Activated T-helper 1 cell treated with Interleukin-2 at 50 U/mL for 16 hours (primary cell): ENCODE measurements at regions not wholly inside any gene's neighbourhood (a gene's known extent, or its start where the extent isn't known, plus 50 kb on each side); places are given as distances from the start of the nearest gene placed in this dataset.
"Not testable (repeated sequence)": the region's sequence is repeated elsewhere in the genome, so short reads cannot be mapped to it uniquely, and the experiment has no call there.

Experiments used
- DNase-seq: peaks from one replicate; pipeline ENCODE4 v3.0.0-alpha.2; 2020; ENCODE audit warnings: low read depth

- no peak for DNase-seq
Measured at GRCh38 chr12:127966331-127966730, 300.6 kb upstream of the TMEM132C start.

DNA sequence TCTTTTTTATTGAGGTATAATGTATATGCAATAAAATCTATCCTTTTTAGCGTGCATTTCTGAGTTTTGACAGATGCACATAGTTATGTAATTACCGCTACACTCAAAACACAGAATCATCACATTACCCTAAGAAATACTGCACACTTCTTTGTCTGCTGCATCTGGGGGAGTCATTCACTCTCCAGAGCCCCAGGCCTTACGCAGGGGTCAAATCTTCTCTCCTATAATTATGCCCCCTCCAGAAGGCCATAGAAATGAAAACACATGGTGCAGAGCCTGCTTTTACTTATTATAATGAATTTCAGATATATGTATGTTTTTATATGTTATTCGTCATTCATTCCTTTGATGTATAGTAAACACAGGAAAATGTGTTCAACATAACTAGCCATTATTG, 296.5 kb upstream of the TMEM132C start:
- no peak for DNase-seq

DNA sequence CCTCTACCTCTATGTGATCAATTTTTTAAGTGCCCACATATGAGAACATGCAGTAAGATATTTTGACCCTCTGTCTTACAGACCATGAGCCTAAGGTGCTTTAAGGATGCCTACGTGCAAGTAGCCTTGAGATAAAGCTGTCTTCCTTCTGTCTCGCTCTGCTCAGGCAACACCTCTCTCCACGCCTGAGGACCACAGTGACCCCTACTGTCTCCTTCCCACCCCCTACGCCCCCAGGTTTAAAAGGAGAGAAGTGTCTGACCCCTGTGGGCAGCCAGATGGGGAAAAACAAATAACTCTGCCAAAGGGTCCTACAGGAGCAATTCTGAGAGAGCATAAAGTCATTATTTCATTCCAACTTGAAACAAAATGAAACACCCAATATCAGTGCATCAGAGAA, 286.4 kb upstream of the TMEM132C start:
- DNase-seq, result no peak

DNA sequence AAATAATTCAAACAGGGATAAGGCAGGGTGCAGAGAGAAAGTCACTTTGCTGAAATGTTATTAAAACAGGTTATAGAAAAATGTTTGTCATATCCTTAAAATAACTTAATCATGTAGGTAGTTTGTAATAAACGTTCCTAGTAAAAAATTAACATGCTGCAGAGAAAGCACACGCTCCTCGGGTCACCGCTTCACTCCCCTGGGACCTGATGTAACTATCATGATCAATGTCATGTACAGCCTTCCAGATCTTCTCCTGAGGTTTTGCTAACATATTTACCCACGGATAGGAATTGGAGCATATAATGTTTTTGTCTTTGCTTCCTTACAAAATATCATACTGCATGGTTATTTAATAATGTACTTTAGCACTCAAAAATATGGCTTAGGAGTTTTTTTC, 285.1 kb upstream of the TMEM132C start:
- no peak for DNase-seq

DNA sequence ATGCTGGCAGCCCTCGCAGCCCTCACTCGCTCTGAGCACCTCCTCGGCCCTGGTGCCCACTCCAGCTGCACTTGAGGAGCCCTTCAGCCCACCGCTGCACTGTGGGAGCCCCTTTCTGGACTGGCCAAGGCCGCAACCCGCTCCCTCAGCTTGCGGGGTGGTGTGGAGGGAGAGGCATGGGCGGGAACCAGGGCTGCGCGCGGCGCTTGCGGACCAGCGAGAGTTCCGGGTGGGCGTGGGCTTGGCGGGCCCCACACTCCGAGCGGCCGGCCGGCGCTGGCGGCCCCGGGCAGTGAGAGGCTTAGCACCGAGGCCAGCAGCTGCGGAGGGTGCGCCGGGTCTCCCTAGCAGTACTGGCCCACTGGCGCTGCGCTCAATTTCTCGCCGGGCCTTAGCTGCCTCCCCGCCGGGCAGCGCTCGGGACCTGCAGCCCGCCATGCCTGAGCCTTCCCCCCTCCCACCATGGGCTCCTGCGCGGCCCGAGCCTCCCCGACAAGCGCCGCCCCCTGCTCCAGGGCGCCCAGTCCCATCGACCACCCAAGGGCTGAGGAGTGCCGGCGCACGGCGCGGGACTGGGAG, 283.7 kb upstream of the TMEM132C start:
- DNase-seq, result not testable (repeated sequence)

DNA sequence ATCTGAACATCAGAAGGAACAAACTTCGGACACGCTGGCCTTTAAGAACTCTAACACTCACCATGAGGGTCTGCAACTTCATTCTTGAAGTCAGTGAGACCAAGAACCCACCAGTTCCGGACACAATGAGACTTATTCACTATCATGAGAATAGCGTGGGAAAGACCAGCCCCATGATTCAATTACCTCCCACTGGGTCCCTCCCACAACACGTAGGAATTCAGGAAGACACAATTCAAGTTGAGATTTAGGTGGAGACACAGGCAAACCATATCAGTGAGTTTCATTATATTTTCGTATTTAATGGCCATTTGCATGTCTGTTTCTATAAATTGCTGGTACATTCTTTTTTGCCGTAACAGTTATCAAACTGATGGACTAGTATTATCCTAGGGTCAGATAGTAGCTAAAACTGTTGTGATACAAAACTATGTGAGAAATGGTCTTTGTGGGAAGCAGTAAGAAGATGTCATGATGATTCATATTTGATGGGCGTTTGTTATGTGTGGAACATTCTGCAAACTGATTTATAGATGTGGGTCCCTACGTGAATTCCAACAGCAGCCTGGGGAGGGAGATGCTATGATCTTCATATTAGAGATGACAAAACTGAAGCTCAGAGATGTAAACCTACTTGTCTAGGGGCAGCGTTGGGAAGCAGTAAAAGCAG, 282.4 kb upstream of the TMEM132C start:
- no peak for DNase-seq

GRCh38 chr12:127987199-127987901, 279.6 kb upstream of the TMEM132C start:
- no peak for DNase-seq

GRCh38 chr12:127991485-127991884, 275.5 kb upstream of the TMEM132C start:
- no peak for DNase-seq

- no peak for DNase-seq
Measured at GRCh38 chr12:127998988-127999387, 268.0 kb upstream of the TMEM132C start.

DNA sequence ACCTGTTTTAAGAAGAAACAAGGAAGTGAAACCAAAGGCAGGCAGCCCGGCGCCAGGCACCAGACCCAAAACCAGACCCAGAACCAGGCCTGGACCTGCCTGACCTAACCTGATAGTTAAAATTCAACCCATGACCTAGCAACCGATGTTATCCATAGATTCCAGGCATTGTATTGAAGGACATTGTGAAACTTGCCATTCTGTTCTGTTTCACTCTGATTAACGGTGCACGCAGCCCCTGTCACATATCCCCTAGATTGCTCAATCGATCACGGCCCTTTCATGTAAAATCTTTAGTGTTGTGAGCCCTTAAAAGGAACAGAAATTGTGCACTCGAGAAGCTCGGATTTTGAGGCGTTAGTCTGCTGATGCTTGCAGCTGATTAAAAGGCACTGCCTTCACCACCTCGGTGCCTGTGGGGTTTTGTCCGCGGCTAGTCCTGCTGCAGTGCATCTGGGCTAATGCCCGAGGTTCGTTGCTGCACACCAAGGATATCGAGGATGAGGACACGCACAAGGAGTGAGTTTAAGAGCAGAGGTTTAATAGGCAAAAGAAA, 262.5 kb upstream of the TMEM132C start:
- no peak for DNase-seq

GRCh38 chr12:128007250-128007649, 259.7 kb upstream of the TMEM132C start:
- DNase-seq, result no peak

DNA sequence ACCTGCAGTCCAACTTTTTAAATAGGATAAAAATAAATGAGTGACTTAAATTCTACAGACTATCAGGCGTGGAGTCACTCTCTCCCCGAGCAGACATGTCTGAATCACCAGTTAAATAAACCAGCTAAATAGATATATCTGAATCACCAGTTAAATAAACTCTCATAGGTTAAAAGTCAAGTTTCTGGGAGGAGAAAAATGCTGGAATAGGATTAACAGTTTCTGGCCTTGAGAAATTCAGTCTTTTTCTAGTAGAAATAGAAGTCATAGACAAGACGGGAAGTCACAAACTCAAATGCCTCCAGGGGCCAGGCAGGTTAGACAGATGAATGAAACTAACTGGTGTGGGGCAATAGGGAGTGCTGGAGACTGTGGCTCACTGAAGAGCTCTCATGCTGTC, 258.6 kb upstream of the TMEM132C start:
- no peak for DNase-seq

- no peak for DNase-seq
Measured at GRCh38 chr12:128009108-128009507, 257.9 kb upstream of the TMEM132C start.

GRCh38 chr12:128012110-128012509, 254.9 kb upstream of the TMEM132C start:
- no peak for DNase-seq

DNA sequence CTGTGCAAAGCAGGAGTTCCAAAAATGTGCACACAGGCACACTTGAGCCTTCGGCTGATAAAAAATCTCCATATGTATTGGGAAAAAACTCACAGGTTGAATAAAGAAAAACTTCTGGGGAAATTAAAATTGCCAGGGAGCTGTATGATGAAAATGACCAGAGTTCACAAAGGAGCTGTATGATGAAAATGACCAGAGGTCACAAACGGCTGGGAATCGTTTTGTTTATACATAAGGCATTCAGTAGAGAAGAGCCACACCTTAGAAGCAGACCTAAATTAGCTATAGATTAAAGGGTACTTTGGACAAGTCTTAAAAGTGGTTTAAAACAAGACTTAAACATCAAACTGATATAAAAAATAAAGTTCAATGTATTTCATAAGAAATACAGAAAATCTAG, 251.7 kb upstream of the TMEM132C start:
- DNase-seq, result no peak

- no peak for DNase-seq
Measured at GRCh38 chr12:128018067-128018466, 248.9 kb upstream of the TMEM132C start.

DNA sequence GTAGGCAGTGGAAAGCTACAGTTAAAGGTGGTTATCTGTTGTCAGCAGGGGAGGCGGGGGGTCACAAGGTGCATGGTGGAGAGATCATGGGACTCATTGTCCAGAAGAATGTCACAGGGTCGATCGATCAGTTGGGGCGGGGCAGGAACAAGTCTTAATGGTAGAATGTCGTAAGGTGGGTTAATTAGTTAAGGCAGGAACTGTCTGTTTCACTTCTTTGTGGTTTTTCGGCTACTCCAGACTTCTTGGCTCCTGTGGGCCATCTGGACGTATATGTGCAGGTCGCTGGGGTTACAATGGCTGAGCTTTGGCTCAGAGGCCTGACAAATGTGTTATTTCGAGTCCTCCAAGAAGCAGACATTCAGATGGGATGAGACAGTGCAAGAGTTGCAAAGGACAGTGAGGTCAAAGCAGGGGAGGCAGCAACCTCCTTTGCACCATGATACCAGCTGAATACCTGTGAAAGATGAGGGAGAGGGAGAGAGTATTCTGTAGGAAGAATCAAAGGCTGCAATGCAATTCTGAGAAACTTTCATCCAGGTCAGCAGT, 246.9 kb upstream of the TMEM132C start:
- no peak for DNase-seq

GRCh38 chr12:128021561-128021960, 245.4 kb upstream of the TMEM132C start:
- DNase-seq, result no peak

- DNase-seq, result no peak
Measured at GRCh38 chr12:128025589-128026245, 241.3 kb upstream of the TMEM132C start.

DNA sequence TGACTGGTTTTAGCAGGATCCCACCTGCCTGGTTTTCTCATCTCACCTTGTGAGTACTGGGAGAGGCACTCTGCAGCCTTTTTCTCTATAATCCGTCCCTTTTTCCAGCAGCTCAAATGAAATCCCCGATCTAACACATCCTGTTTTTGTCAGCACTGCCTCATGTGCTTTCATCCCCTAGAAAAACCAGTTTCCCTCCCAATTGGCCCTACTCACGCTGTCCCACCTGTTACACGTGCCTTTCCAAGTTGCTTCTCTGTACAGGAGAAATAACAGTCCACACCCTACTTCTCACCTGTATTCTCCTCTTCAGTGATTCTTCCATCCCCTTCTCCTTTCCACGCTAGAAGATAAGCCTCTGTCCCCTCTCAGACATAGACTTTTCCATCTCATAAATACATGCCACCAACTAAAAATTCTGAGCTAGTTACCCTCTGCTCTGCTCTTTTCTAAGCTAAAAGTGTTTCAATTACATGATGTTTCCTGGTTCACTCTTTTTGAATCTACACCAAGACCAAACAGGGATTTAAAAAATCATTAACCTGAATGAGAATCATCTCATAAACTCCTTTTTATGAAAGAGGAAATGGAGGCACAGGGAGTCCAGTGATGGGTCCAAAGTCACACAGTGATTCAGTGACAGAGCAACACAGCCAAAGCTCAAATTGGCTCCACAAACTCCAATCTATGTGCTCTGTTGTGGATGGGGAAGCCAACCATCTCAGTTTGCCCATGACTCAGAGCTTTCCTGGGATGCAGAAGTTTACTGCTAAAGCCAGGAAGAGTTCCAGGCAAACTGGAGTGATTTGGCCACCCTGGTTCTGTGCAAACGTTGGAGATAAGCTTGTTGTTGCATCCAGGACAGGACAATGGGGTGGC, 240.0 kb upstream of the TMEM132C start:
- DNase-seq, result no peak

GRCh38 chr12:128033473-128033872, 233.5 kb upstream of the TMEM132C start:
- no peak for DNase-seq
